GM18508 (cell line): ENCODE measurements at regions not wholly inside any gene's neighbourhood (a gene's known extent, or its start where the extent isn't known, plus 50 kb on each side); places are given as distances from the start of the nearest gene placed in this dataset.
"Not testable (repeated sequence)": the region's sequence is repeated elsewhere in the genome, so short reads cannot be mapped to it uniquely, and the experiment has no call there.

Experiments
- ATAC-seq: cut with Tn5 transposase; IDR thresholded peaks from one replicate; pipeline ENCODE4 v1.9.1; 2021; ENCODE audit warnings: moderate number of reproducible peaks; ENCODE audit not compliant: insufficient read depth, unreplicated experiment

- ATAC-seq = not testable (repeated sequence)
These were observed 237.2 kb upstream of the PLGLB1 start for GRCh38 chr2:87258887-87259286.

DNA sequence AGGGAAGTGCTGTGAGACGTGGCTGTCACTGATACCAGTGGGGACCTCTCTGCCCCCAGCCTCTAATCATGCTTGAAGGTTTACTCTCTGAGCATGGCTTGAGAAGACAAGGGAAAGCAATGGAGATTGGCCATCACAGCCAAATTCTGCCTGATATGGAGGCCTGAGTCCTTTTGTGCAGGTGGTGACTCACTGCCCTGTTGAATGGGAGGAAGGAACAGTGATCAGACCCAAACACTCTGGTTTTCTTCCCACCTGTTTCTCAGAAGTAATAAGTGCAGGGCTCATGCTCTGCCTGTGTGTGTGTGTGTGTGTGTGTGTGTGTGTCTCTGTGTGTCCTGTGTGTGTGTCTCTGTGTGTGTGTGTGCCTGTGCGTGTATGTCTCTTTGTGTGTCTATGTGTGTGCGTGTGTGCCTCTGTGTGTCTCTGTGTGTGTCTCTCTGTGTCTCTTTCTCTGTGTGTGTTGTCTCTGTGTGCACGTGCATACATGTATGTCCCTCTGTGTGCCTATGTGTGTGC is 240.6 kb upstream of the PLGLB1 start:
- ATAC-seq = not testable (repeated sequence)

- ATAC-seq = not testable (repeated sequence)
These were observed 242.3 kb upstream of the PLGLB1 start for GRCh38 chr2:87263868-87264518.

GRCh38 chr2:87275192-87275591 is 253.5 kb upstream of the PLGLB1 start:
- ATAC-seq = not testable (repeated sequence)

GRCh38 chr2:87275974-87276629 is 254.5 kb upstream of the PLGLB1 start:
- ATAC-seq = not testable (repeated sequence)

DNA sequence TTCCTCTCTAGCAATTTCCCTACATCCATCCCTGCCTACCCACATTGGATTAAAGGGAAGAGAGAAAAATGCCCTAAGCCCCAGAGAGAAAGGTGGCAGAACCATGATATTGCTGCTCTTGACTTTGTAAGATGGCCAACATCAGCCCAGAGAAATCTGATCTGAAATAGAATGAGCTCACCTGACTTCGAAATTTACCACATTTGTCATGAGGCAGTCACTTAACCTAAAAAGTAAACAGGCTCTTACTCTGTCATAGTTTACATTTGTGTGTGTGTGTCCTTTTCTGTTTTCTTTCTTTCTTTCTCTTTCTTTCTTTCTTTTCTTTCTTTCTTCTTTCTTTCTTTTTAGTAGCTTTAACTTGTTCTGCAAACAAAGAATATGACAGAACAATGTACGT is 255.0 kb upstream of the PLGLB1 start:
- not testable (repeated sequence) for ATAC-seq

DNA sequence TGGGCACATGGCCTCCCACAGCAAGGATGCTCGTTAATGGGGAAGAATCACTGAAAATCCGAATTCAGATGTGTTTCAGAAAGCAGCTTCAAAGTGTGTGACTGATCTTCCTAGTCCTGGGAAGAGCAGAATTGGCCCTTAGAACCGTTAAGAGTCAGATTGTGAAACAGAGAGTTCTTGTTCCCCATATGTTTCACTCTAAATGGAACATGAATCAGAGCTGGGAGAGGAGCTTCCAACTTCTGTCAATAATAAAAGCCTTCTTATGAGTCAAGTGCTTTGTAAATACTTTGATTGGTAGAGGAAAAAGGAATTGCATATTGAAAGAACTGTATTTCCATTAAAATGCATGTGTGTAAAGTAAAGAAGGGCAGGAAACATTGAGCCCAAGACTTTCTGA is 256.1 kb upstream of the PLGLB1 start:
- not testable (repeated sequence) for ATAC-seq

DNA sequence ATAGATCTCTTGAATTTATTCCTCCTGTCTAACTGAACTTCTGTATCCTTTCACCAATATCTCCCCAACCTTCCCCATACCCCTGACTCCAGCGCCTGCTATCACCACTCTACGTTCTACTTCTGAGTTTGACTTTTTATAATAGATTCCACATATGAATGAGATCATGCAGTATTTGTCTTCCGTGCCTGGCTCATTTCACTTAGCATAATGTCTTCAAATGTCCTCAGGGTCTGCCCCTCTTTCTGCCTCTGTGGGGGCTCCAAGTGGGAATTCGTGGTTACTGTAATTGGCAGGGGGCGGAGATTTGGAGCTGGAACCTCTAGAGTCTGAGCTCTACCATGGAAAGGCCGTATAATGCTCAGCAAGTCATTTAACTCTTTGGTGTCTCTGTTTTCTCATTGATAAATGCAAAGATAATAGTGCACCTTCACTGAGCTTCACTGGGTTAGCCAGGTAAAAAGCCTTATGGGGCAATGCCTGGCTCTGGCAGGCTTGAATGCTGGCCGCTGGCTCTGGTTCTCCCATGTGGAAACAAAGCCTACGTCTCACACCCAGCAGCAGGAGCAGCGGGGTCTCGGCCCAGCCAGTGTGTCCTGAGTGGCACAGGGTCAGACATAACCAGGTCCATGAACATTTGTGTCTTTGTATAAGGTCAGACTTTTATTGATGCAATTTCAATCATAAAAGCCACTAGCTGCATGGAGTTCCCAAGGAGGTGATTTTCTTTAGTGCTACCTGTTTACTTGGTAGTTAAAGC is 259.1 kb upstream of the PLGLB1 start:
- ATAC-seq = not testable (repeated sequence)

- not testable (repeated sequence) for ATAC-seq
These were observed 262.3 kb upstream of the PLGLB1 start for GRCh38 chr2:87283735-87284470.

GRCh38 chr2:87284471-87284772 is 262.8 kb upstream of the PLGLB1 start:
- ATAC-seq = not testable (repeated sequence)

GRCh38 chr2:87285139-87285538 is 263.5 kb upstream of the PLGLB1 start:
- ATAC-seq = not testable (repeated sequence)

DNA sequence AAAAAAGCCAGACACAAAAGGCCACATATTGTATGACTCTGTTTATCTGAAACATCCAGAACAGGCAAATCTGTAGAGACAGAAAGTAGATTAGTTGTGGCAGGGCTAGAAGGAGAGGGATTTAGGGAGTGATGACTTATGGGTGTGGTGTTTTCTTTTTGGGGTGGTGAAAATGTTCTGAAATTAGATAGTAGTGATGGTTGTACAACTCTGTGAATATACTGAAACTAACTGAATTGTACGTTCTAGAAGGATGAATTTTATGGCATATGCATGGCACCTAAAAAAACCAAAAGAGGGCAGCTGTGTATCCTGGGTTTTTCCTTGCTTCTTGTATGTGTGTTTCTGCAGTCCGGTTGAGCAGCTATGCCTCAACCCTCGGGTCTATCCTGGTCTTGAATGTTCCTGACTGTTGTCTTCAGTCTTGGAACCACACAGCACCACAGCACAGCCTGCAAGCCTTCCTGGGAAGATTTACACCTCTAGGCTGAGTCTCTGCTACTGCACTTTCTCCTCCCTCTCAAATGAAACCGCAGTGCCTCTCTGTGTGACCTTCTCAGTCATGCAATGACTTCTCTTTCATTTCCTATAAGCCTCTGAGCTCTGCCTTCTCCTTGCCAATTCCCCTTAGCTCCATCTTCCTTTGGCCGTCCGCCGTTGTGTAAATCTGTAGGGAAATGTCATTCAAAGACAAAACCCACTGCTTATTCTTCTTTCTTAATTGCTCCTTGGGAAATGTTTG is 269.1 kb upstream of the PLGLB1 start:
- ATAC-seq = not testable (repeated sequence)

DNA sequence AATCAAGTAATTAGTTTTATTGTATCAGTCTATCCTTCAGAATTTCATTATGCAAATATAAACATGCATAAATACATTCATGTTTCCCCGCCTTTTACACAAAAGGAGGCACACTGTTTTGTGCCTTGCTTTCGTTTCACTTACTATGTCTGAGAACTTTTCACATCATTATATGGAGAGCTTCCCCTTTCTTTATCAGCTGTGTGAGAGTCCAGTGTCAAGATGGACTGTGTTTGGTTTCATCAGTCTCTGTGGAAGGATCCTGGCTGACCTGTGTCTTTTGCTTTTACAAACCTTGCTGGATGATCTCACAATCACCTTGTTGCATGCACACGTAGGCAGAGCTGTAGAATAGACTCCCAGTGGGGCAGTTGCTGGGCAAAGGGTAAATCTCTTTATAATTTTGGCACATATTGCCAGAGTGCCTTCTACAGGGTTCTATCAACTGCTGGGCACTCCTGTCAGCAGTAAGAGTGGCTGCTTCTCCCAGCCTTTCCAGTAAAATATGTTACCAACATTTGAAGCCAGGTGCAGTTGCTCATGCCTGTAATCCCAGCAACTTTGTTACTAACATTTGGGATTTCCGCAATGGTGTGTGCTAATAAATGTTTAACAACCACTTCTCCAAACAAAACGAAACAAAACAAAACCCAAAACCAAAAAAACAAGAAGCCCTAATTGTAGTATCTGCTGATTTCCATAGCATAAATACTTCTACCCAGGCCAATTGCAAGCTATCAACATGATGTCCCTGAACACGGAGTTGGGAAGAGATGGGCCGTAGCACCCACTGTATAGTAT is 270.0 kb upstream of the PLGLB1 start:
- ATAC-seq = not testable (repeated sequence)

GRCh38 chr2:87293931-87294594 is 272.4 kb upstream of the PLGLB1 start:
- not testable (repeated sequence) for ATAC-seq

DNA sequence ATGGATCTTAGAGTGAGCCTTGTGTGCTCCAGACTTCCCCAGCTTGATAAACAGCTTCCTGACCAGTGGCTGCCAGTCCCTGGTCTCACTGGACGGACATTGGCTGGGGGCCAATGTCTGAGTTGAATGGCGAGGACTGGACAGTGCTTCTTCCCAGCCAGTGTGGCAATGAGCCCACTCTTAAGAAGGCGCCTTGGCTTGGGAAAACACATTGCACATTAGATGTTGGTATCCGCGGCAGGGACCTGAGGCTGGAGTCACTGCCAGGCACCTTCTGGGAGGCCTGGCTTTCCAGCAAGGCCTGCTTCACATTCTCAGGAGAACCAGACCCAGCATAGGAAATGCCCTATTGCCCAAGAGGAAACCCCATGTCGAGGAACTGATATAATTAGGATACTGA is 273.5 kb upstream of the PLGLB1 start:
- ATAC-seq = not testable (repeated sequence)

- not testable (repeated sequence) for ATAC-seq
These were observed 279.7 kb upstream of the PLGLB1 start for GRCh38 chr2:87301349-87301748.

DNA sequence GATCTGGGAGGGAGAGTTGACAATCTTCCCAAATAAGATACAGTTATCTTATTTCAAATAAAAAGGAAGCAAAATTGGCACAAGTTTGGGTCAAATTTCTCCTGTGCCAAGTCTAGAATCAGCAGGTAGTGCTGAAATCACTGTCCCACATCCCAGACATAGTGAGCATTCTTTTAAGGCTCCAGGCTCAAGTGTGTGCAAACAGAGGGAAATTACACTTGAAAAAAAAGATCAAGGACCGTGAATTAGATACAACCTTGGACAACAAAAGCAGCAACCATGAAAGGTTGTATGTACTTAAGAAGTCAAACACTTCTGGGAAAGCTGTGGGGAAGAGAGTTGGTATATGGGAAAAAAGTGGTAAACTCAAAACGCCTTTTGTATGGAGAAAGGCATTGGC is 280.2 kb upstream of the PLGLB1 start:
- not testable (repeated sequence) for ATAC-seq

- ATAC-seq = not testable (repeated sequence)
These were observed 287.0 kb upstream of the PLGLB1 start for GRCh38 chr2:87308621-87309020.
